ENCODE measurements at regions not wholly inside any gene's neighbourhood (a gene's known extent, or its start where the extent isn't known, plus 50 kb on each side); places are given as distances from the start of the nearest gene placed in this dataset.

DNA sequence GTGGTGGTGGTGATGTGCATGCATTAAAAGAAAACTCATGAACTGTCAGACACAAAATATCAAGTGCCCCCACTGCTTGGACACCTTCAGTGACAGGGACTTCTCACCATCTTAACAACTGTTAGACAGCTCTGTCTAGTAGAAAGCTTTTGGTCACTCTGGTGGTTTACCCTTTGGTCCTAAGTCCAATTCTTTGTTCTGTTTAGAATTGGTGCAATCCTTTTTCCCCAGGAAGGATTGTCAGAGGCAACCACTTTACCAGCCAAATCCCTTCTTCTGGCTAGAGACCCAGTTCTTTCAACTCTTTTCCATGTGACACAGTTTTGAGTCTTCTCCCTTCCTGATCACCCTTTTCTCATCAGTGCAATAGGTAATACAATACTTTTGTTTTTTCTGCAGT lies 140.2 kb downstream of the SEC61B start:
- TF ChIP-seq CTCF (IDR thresholded peaks at IDR 0.05; ENCODE audit: borderline replicate concordance, extremely low read depth, insufficient read depth) = no peak
- H3K36me3 ChIP-seq (ENCODE audit: control insufficient read depth in 2 of 3, insufficient read depth in 3 of 3, low read length in 3 of 3) = no peaks in the 10 kb centered on the region
- H3K4me1 ChIP-seq (ENCODE audit: control insufficient read depth in 2 of 3, insufficient read depth in 2 of 3, low read depth in 1 of 3, low read length in 3 of 3) = no peaks in the 10 kb centered on the region
- H3K9me3 ChIP-seq (ENCODE audit: control insufficient read depth in 2 of 3, insufficient read depth in 1 of 3, low read length in 3 of 3) = no peaks in the 10 kb centered on the region
- H3K27ac ChIP-seq (ENCODE audit: low read depth in 2 of 2, low read length in 2 of 2) = no peak overlapping the region
- no peak overlapping the region for H3K4me3 ChIP-seq (ENCODE audit: low read length in 3 of 3)
- intact Hi-C loops (cut with DNase I) = no loop called here
- FAIRE-seq (no peak), DNase-seq (no peak)
- no peak overlapping the region for H3K9ac ChIP-seq (ENCODE audit: low read length in 3 of 3)
- H3K27me3 ChIP-seq (ENCODE audit: control insufficient read depth, insufficient read depth, low read length) = peaks cover 2% of the 10 kb centered on the region

DNA sequence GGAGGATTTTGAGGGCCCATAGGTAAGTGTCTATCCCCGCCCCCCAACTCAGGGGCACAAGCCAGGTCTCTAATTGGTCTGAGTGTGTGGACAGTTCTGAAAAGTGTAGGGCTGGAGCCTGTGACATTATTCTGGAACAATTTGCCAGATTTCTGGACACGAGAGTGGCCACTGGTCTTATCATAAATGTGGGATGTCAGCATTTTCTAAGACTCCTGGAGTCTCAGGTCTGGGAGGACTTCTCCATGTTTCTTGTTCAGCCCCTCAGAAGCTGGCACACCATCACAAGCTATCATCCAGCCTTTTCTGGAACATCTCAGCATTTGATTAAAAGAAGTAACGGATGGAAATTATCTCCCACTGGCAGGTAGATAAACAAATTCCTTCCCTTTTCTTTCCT lies 141.4 kb downstream of the SEC61B start:
- Histone ChIP-seq H3K27me3 (ENCODE audit: control insufficient read depth, insufficient read depth, low read length) (peaks cover 2% of the 10 kb centered on the region), H3K36me3 (ENCODE audit: control insufficient read depth in 2 of 3, insufficient read depth in 3 of 3, low read length in 3 of 3) (no peaks in the 10 kb centered on the region), H3K27ac (ENCODE audit: low read depth in 2 of 2, low read length in 2 of 2) (no peak overlapping the region), H3K9ac (ENCODE audit: low read length in 3 of 3) (no peak overlapping the region), H3K4me1 (ENCODE audit: control insufficient read depth in 2 of 3, insufficient read depth in 2 of 3, low read depth in 1 of 3, low read length in 3 of 3) (no peaks in the 10 kb centered on the region), H3K4me3 (ENCODE audit: low read length in 3 of 3) (no peak overlapping the region), H3K9me3 (ENCODE audit: control insufficient read depth in 2 of 3, insufficient read depth in 1 of 3, low read length in 3 of 3) (no peaks in the 10 kb centered on the region)
- DNase-seq (no peak), FAIRE-seq (no peak)
- TF ChIP-seq CTCF (IDR thresholded peaks at IDR 0.05; ENCODE audit: borderline replicate concordance, extremely low read depth, insufficient read depth) = no peak
- intact Hi-C loops (cut with DNase I) = no loop called here

DNA sequence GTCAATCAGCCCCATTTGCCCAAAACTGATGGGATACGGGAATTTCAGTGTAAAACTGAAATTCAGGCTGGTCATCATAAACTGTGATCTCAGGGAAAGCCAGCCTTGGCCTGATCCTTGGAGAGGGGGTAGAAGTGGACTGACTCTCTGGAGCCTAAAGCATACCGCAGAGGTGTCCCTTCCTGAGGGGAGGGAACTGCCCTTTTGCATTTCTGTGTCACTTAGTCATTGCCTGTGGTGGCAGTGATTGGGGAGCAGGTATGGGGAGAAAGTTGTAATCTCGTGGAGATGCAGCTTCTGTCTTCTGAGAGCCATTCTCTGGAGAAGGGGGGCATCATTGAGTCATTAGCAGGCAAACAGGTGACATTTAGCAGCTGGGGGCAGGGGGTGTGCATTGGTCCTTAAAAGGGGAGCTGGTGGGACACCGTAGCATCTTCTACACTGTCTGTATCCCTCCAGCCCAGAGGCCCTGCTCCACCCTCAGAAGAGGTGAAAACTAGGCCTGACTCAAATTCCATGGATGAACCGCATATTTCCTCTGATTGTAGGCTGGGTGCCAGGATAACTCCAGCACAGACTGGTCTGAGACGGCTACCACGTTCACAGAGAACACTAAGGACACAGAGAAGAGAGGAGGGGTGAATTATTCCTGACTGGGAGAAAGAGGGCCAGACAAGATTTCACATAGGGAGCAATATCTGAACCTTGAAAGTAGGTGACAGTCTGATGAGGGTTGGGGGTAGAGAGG lies 143.3 kb downstream of the SEC61B start:
- Histone ChIP-seq H3K36me3 (ENCODE audit: control insufficient read depth in 2 of 3, insufficient read depth in 3 of 3, low read length in 3 of 3) (no peaks in the 10 kb centered on the region), H3K27ac (ENCODE audit: low read depth in 2 of 2, low read length in 2 of 2) (no peak overlapping the region), H3K9ac (ENCODE audit: low read length in 3 of 3) (no peak overlapping the region), H3K9me3 (ENCODE audit: control insufficient read depth in 2 of 3, insufficient read depth in 1 of 3, low read length in 3 of 3) (no peaks in the 10 kb centered on the region), H3K27me3 (ENCODE audit: control insufficient read depth, insufficient read depth, low read length) (peaks cover 2% of the 10 kb centered on the region), H3K4me3 (ENCODE audit: low read length in 3 of 3) (no peak overlapping the region), H3K4me1 (ENCODE audit: control insufficient read depth in 2 of 3, insufficient read depth in 2 of 3, low read depth in 1 of 3, low read length in 3 of 3) (peaks cover 0 to 5% (median 4%) of the 10 kb centered on the region in 3 donors)
- TF ChIP-seq CTCF (IDR thresholded peaks at IDR 0.05; ENCODE audit: borderline replicate concordance, extremely low read depth, insufficient read depth) = no peak
- DNase-seq = peak in 1 of 5 donors; percentile 20
- intact Hi-C loops (cut with DNase I) = no loop called here
- no peak for FAIRE-seq

DNA sequence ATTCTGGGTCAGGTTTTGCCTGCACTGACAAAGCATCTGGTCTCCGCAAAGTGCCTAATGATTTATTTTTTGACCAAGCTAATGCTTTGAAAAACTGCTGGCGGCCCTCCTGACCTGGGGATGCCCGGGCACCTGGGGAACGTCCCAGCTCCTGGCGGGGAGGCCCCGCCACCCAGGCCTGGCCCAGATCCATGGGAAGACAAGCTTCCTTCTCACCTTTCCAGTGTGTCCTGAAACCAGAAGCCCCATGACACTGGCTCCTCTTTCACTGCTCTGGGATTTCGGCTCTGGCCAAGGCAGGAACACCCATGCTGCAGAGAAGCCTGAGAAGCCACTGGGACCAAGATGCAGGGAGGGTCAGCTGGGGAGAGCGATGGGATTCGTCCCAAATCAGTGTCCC lies 144.1 kb downstream of the SEC61B start:
- Histone ChIP-seq H3K4me1 (ENCODE audit: control insufficient read depth in 2 of 3, insufficient read depth in 2 of 3, low read depth in 1 of 3, low read length in 3 of 3) (peaks cover 0 to 5% (median 4%) of the 10 kb centered on the region in 3 donors), H3K36me3 (ENCODE audit: control insufficient read depth in 2 of 3, insufficient read depth in 3 of 3, low read length in 3 of 3) (no peaks in the 10 kb centered on the region), H3K27ac (ENCODE audit: low read depth in 2 of 2, low read length in 2 of 2) (no peak overlapping the region), H3K4me3 (ENCODE audit: low read length in 3 of 3) (no peak overlapping the region), H3K27me3 (ENCODE audit: control insufficient read depth, insufficient read depth, low read length) (no peaks in the 10 kb centered on the region), H3K9ac (ENCODE audit: low read length in 3 of 3) (no peak overlapping the region), H3K9me3 (ENCODE audit: control insufficient read depth in 2 of 3, insufficient read depth in 1 of 3, low read length in 3 of 3) (no peaks in the 10 kb centered on the region)
- FAIRE-seq (no peak), DNase-seq (no peak)
- TF ChIP-seq CTCF (IDR thresholded peaks at IDR 0.05; ENCODE audit: borderline replicate concordance, extremely low read depth, insufficient read depth) = no peak
- intact Hi-C loops (cut with DNase I) = no loop called here

Data from kidney (tissue), 13 donors.